ENCODE measurements at regions not wholly inside any gene's neighbourhood (a gene's known extent, or its start where the extent isn't known, plus 50 kb on each side); places are given as distances from the start of the nearest gene placed in this dataset.
A peak's percentile ranks its signal among the peaks of the same experiment; 100 is the strongest.
"Not testable (repeated sequence)": the region's sequence is repeated elsewhere in the genome, so short reads cannot be mapped to it uniquely, and the experiment has no call there.

DNA sequence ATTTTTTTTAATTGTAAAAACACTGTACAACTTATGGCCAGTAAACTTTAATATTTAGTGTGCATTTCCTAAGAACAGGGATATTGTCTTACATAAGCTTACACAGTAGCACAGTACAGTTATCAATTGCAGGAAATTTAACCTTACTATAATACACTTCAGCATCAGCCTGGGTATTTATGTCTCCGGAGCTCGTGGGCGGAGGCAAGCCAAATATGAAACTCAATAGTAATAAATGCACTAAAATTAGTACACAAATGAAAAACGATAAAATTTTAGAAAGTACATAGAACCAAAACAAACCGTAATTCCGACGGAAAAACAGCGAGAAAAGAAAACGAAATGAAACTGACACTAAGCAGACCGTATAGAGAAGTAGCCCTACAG lies 91.2 kb downstream of the ANXA2R start:
- no peak for TF ChIP-seq EP300 (IDR thresholded peaks at IDR 0.05)
- TF ChIP-seq POLR2A (IDR thresholded peaks at IDR 0.05), result no peak
- no peak for TF ChIP-seq CTCF (IDR thresholded peaks at IDR 0.05)
- H3K27me3 ChIP-seq, result peaks cover 0 to 47% of the 10 kb centered on the region in 2 donors
- peaks cover 0 to 13% (median 0%) of the 10 kb centered on the region in 4 donors for H3K9me3 ChIP-seq
- H3K36me3 ChIP-seq, result no peaks in the 10 kb centered on the region
- H3K27ac ChIP-seq, result peak overlapping the region in 3 of 4 donors; percentile 93 to 96 (median 93)
- peak overlapping the region in 3 of 4 donors; percentile 36 to 61 (median 58) for H3K4me3 ChIP-seq
- peaks cover 0 to 58% (median 6%) of the 10 kb centered on the region in 4 donors for H3K4me1 ChIP-seq
- WGBS, 2 donors, result 9 to 22% methylated on average over 10 of the region's 10 CpGs
- DNase-seq (ENCODE audit: low spot score in 2 of 2), result no peak

GRCh38 chr5:42944989-42945388 lies 95.1 kb downstream of the ANXA2R start:
- no peak overlapping the region for H3K4me3 ChIP-seq
- no peak for DNase-seq (ENCODE audit: low spot score in 2 of 2)
- no peaks in the 10 kb centered on the region for H3K36me3 ChIP-seq
- H3K27me3 ChIP-seq, result peaks cover 0 to 42% of the 10 kb centered on the region in 2 donors
- WGBS, 2 donors, result 90 to 92% methylated on average over 5 of the region's 5 CpGs
- no peak overlapping the region for H3K27ac ChIP-seq
- H3K4me1 ChIP-seq, result peaks cover 0 to 26% (median 4%) of the 10 kb centered on the region in 4 donors
- no peak for TF ChIP-seq CTCF (IDR thresholded peaks at IDR 0.05)
- no peak for TF ChIP-seq POLR2A (IDR thresholded peaks at IDR 0.05)
- no peak for TF ChIP-seq EP300 (IDR thresholded peaks at IDR 0.05)
- H3K9me3 ChIP-seq, result no peaks in the 10 kb centered on the region

DNA sequence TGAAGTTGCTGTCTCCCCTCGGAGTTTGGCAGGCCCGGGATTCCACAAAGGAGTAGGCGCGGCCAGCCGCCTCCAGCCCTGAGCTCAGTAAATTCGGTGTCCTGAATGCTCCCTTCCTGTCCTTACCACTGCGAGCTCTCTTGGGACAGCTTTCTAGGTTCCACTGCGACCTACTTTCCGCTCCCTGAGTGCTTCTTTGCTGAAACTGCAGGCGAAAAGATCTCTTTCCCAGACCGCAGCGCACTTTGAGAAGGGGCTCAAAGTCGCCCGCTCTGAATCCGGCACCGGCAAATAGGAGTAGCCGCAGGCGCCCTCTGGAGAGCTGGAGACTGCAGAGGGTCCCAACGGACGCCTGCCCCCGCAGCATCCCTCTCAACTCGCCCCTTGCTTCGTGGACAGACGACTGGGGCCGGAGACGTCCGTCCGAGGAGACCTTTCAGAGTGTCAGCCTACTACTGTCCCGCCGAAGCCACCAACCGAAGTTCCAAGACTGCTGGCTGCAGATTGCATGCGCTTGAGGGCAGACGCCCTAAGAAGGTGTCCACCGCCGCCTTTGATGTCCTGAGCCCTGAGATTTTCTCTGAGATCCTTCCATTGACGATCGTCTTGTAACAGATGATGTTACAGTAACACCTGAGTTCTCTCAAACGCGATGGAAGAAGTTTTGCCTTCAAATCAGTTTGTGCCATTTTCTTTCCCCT lies 96.0 kb downstream of the ANXA2R start:
- peaks cover 0 to 17% (median 3%) of the 10 kb centered on the region in 4 donors for H3K4me1 ChIP-seq
- no peak for TF ChIP-seq CTCF (IDR thresholded peaks at IDR 0.05)
- TF ChIP-seq POLR2A (IDR thresholded peaks at IDR 0.05), result no peak
- TF ChIP-seq EP300 (IDR thresholded peaks at IDR 0.05), result no peak
- H3K9me3 ChIP-seq, result no peaks in the 10 kb centered on the region
- WGBS, 2 donors, result 13 to 31% methylated on average over 38 to 39 of the region's 39 CpGs
- H3K36me3 ChIP-seq, result no peaks in the 10 kb centered on the region
- H3K27me3 ChIP-seq, result peaks cover 0 to 34% of the 10 kb centered on the region in 2 donors
- DNase-seq (ENCODE audit: low spot score in 2 of 2), result no peak
- peak overlapping the region in 2 of 4 donors; percentile 6 to 24 for H3K4me3 ChIP-seq
- H3K27ac ChIP-seq, result no peak overlapping the region

GRCh38 chr5:42940853-42941252 lies 99.3 kb downstream of the ANXA2R start:
- TF ChIP-seq POLR2A (IDR thresholded peaks at IDR 0.05) (no peak), CTCF (IDR thresholded peaks at IDR 0.05) (no peak), EP300 (IDR thresholded peaks at IDR 0.05) (no peak)
- DNase-seq (ENCODE audit: low spot score in 2 of 2), result no peak
- no peak overlapping the region for H3K4me3 ChIP-seq
- peaks cover 0 to 6% (median 0%) of the 10 kb centered on the region in 4 donors for H3K9me3 ChIP-seq
- no peak overlapping the region for H3K27ac ChIP-seq
- H3K27me3 ChIP-seq, result peaks cover 0 to 15% of the 10 kb centered on the region in 2 donors
- H3K36me3 ChIP-seq, result no peaks in the 10 kb centered on the region
- H3K4me1 ChIP-seq, result peaks cover 0 to 11% (median 0%) of the 10 kb centered on the region in 4 donors

DNA sequence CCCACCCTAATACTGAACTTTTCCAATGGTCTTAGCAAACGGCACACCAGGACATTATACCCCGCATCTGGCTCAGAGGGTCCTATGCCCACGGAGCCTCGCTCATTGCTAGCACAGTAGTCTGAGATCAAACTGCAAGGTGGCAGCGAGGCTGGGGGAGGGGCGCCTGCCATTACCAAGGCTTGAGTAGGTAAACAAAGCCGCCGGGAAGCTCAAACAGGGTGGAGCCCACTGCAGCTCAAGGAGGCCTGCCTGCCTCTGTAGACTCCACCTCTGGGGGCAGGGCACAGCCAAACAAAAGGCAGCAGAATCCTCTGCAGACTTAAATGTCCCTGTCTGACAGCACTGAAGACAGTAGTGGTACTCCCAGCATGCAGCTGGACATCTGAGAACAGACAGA lies 108.1 kb downstream of the ANXA2R start:
- H3K27me3 ChIP-seq; H3K27ac ChIP-seq; H3K36me3 ChIP-seq; DNase-seq (ENCODE audit: low spot score in 2 of 2); H3K4me1 ChIP-seq; H3K4me3 ChIP-seq: not testable (repeated sequence)
- peaks cover 0 to 18% (median 0%) of the 10 kb centered on the region in 4 donors for H3K9me3 ChIP-seq
- WGBS, 2 donors, result 93 to 95% methylated on average over 7 to 8 of the region's 8 CpGs

DNA sequence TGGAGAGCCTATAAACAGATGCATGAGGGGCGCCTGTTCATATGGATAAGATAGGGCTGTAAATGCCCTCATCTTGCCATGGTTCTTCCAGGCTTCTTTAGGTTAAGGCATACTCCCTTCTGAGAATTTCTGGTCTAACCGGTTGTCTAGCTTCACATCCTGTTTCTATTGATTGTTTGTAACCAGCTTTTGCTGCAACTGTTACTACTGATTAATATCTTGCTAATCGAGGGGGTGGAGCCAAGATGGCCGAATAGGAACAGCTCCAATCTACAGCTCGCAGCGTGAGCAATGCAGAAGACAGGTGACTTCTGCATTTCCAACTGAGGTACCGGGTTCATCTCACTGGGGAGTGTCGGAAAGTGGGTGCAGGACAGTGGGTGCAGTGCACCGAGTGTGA lies 108.7 kb downstream of the ANXA2R start:
- H3K36me3 ChIP-seq; DNase-seq (ENCODE audit: low spot score in 2 of 2); H3K27ac ChIP-seq; H3K27me3 ChIP-seq; H3K4me1 ChIP-seq; H3K4me3 ChIP-seq: not testable (repeated sequence)
- peaks cover 0 to 18% (median 0%) of the 10 kb centered on the region in 4 donors for H3K9me3 ChIP-seq
- WGBS, 2 donors, result 94 to 95% methylated on average over 9 of the region's 9 CpGs
